Liver (tissue), 7 donors: ENCODE measurements at regions not wholly inside any gene's neighbourhood (a gene's known extent, or its start where the extent isn't known, plus 50 kb on each side); places are given as distances from the start of the nearest gene placed in this dataset.
A peak's percentile ranks its signal among the peaks of the same experiment; 100 is the strongest.
"Not testable (repeated sequence)": the region's sequence is repeated elsewhere in the genome, so short reads cannot be mapped to it uniquely, and the experiment has no call there.

Experiments used
- DNase-seq: peaks from one replicate; pipeline ENCODE4 v3.0.0-alpha.2; 2017; ENCODE audit warnings: low spot score
- H3K27ac ChIP-seq, 2 donors: one replicate each; pipeline ENCODE4 v1.7.0; 2013; ENCODE audit warnings: inconsistent platforms in 2 of 2, low read length in 2 of 2, control low read depth in 1 of 2, low read depth in 1 of 2, mild to moderate bottlenecking in 1 of 2
- H3K27me3 ChIP-seq, 4 donors: one replicate each; pipeline versions ENCODE4 v1.6.1 to v1.7.0; 2013; ENCODE audit warnings: low read length in 3 of 4, inconsistent platforms in 1 of 4, mild to moderate bottlenecking in 1 of 4, moderate library complexity in 1 of 4; ENCODE audit not compliant: control insufficient read depth in 4 of 4, insufficient read depth in 4 of 4
- H3K36me3 ChIP-seq, 4 donors: one replicate each; pipeline versions ENCODE4 v1.6.1 to v1.7.0; 2013; ENCODE audit warnings: low read length in 3 of 4, mild to moderate bottlenecking in 3 of 4, low read depth in 1 of 4, moderate library complexity in 1 of 4; ENCODE audit not compliant: control insufficient read depth in 4 of 4, insufficient read depth in 3 of 4
- H3K4me1 ChIP-seq, 4 donors: one replicate each; pipeline versions ENCODE4 v1.6.1 to v1.7.0; 2013; ENCODE audit warnings: low read length in 3 of 4, mild to moderate bottlenecking in 3 of 4, moderate library complexity in 1 of 4; ENCODE audit not compliant: control insufficient read depth in 4 of 4, insufficient read depth in 4 of 4
- H3K4me3 ChIP-seq, 3 donors: one replicate each; pipeline versions ENCODE4 v1.6.1 to v1.7.0; 2013; ENCODE audit warnings: low read length in 3 of 3, control low read depth in 1 of 3, low read depth in 1 of 3, mild to moderate bottlenecking in 1 of 3
- H3K9ac ChIP-seq, 2 donors: one replicate each; pipeline ENCODE4 v1.7.0; 2013; ENCODE audit warnings: low read length in 2 of 2, mild to moderate bottlenecking in 2 of 2, moderate library complexity in 2 of 2, control low read depth in 1 of 2, low read depth in 1 of 2
- H3K9me3 ChIP-seq, 4 donors: one replicate each; pipeline versions ENCODE4 v1.6.1 to v1.7.0; 2013; ENCODE audit warnings: low read length in 3 of 4; ENCODE audit not compliant: control insufficient read depth in 4 of 4
- FOXA2 ChIP-seq: IDR thresholded peaks from 2 replicates; pipeline ENCODE4 v1.6.1; 2016; ENCODE audit warnings: antibody characterized with exemption
- GABPA ChIP-seq, 2 donors: IDR thresholded peaks in 1 of 2; conservative IDR thresholded peaks in 1 of 2; 2 replicates each; pipeline ENCODE4 v1.6.1; 2016; ENCODE audit warnings: antibody characterized with exemption in 2 of 2, mild to moderate bottlenecking in 1 of 2, moderate library complexity in 1 of 2
- HNF4A ChIP-seq, 2 donors: conservative IDR thresholded peaks; 2 replicates each; pipeline ENCODE4 v1.6.1; 2016; ENCODE audit warnings: antibody characterized with exemption in 2 of 2, mild to moderate bottlenecking in 2 of 2
- HNF4G ChIP-seq: IDR thresholded peaks from 2 replicates; pipeline ENCODE4 v1.6.1; 2016; ENCODE audit warnings: antibody characterized with exemption
- NR2F2 ChIP-seq: IDR thresholded peaks from 2 replicates; pipeline ENCODE4 v1.6.1; 2016; ENCODE audit warnings: antibody characterized with exemption
- RXRA ChIP-seq, 2 donors: IDR thresholded peaks; 2 replicates each; pipeline ENCODE4 v1.6.1; 2017 to 2018; ENCODE audit warnings: antibody characterized with exemption in 2 of 2, mild to moderate bottlenecking in 1 of 2
- TAF1 ChIP-seq: conservative IDR thresholded peaks from 2 replicates; pipeline ENCODE4 v1.6.1; 2016; ENCODE audit warnings: antibody characterized with exemption, mild to moderate bottlenecking
- YY1 ChIP-seq: IDR thresholded peaks from 2 replicates; pipeline ENCODE4 v1.6.1; 2016; ENCODE audit warnings: antibody characterized with exemption, mild to moderate bottlenecking
- WGBS: extraction: QIAGEN DNeasy Blood & Tissue Kit; methylation state at CpG from one replicate; pipeline ENCODE4 v1.1.7; 2013; 5-methylcytosine and 5-hydroxymethylcytosine counted together
- TF ChIP-seq, protein P1 (sequence below): IDR thresholded peaks from 2 replicates; pipeline ENCODE4 v1.6.1; 2016; ENCODE audit warnings: antibody characterized with exemption
- TF ChIP-seq, protein P2 (sequence below): IDR thresholded peaks from 2 replicates; pipeline ENCODE4 v1.6.1; 2016; ENCODE audit warnings: antibody characterized with exemption
- TF ChIP-seq, protein P3 (sequence below): IDR thresholded peaks from 2 replicates; pipeline ENCODE4 v1.6.1; 2016; ENCODE audit warnings: antibody characterized with exemption, mild to moderate bottlenecking
- donor health status: healthy.
- donor health status: healthy.
- donor health status: healthy.
- donor health status: healthy.

DNA sequence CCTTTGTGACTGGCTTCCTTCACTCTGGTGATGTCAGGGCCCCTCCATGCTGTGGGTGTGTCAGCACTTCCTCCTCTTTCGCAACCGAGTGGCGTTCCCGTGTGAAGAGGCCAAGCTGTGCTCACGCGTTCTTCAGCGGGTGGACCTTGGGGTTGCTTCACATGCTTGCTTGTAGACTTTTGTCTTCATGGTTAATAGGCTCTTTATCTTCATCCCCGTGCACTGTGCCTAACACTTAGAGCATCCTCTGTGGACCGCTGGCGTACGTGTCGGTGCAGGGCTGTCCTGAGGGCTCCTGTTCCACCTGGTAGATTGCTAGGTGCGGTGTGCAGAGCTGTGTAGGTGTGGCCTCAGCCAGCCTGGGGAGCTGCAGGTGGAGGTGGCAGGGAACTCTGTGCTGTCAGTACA is 182.3 kb downstream of the OR4M2 start:
- H3K9ac ChIP-seq, result no peak overlapping the region
- TF ChIP-seq RXRA (IDR thresholded peaks at IDR 0.05) (peak in 1 of 2 donors; percentile 66), HNF4G (no peak), YY1 (peak; percentile 39), NR2F2 (no peak), FOXA2 (peak; percentile 24), GABPA (IDR thresholded peaks at IDR 0.05 in 1 of 2, conservative IDR thresholded peaks at IDR 0.05 in 1 of 2) (peak in 1 of 2 donors; percentile 39), HNF4A (conservative IDR thresholded peaks at IDR 0.05) (peak in 1 of 2 donors; percentile 67), TAF1 (no peak)
- TF ChIP-seq, protein P1, sequence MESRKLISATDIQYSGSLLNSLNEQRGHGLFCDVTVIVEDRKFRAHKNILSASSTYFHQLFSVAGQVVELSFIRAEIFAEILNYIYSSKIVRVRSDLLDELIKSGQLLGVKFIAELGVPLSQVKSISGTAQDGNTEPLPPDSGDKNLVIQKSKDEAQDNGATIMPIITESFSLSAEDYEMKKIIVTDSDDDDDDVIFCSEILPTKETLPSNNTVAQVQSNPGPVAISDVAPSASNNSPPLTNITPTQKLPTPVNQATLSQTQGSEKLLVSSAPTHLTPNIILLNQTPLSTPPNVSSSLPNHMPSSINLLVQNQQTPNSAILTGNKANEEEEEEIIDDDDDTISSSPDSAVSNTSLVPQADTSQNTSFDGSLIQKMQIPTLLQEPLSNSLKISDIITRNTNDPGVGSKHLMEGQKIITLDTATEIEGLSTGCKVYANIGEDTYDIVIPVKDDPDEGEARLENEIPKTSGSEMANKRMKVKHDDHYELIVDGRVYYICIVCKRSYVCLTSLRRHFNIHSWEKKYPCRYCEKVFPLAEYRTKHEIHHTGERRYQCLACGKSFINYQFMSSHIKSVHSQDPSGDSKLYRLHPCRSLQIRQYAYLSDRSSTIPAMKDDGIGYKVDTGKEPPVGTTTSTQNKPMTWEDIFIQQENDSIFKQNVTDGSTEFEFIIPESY, result peak; percentile 25
- TF ChIP-seq, protein P2, sequence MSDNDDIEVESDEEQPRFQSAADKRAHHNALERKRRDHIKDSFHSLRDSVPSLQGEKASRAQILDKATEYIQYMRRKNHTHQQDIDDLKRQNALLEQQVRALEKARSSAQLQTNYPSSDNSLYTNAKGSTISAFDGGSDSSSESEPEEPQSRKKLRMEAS, result peak; percentile 40
- no peak overlapping the region for H3K4me3 ChIP-seq
- 54% methylated on average over 13 of the region's 13 CpGs for WGBS
- no peaks in the 10 kb centered on the region for H3K27me3 ChIP-seq
- H3K36me3 ChIP-seq, result no peaks in the 10 kb centered on the region
- H3K4me1 ChIP-seq, result peaks cover 3 to 69% (median 48%) of the 10 kb centered on the region in 4 donors
- H3K9me3 ChIP-seq, result no peaks in the 10 kb centered on the region
- no peak for DNase-seq
- peak overlapping the region; percentile 68 to 70 for H3K27ac ChIP-seq

DNA sequence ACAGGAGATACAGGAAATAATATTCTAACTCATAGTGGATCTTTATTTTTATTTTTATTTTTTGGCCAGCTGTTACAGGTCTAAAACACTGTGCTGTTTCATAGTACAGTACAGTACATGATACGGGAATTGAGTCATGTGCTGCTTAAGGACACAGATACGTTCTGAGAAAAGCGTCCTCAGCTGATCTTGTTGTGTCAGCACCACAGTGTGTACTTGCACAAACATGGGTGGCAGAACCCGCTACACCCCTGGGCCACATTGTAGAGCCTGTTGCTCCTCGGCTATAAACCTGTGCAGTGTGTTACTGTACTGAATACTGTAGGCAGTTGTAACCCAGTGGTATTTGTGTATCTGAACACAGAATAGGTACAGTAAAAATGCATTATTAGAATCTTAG is 183.4 kb downstream of the OR4M2 start:
- Histone ChIP-seq H3K27me3 (no peaks in the 10 kb centered on the region), H3K4me3 (no peak overlapping the region), H3K36me3 (no peaks in the 10 kb centered on the region), H3K9me3 (no peaks in the 10 kb centered on the region), H3K9ac (no peak overlapping the region), H3K4me1 (peaks cover 3 to 69% (median 48%) of the 10 kb centered on the region in 4 donors), H3K27ac (peak overlapping the region in 1 of 2 donors; percentile 68)
- 59% methylated on average over 5 of the region's 5 CpGs for WGBS
- TF ChIP-seq HNF4G, result no peak
- TF ChIP-seq, protein P2, result no peak
- TF ChIP-seq TAF1, result no peak
- TF ChIP-seq, protein P3, sequence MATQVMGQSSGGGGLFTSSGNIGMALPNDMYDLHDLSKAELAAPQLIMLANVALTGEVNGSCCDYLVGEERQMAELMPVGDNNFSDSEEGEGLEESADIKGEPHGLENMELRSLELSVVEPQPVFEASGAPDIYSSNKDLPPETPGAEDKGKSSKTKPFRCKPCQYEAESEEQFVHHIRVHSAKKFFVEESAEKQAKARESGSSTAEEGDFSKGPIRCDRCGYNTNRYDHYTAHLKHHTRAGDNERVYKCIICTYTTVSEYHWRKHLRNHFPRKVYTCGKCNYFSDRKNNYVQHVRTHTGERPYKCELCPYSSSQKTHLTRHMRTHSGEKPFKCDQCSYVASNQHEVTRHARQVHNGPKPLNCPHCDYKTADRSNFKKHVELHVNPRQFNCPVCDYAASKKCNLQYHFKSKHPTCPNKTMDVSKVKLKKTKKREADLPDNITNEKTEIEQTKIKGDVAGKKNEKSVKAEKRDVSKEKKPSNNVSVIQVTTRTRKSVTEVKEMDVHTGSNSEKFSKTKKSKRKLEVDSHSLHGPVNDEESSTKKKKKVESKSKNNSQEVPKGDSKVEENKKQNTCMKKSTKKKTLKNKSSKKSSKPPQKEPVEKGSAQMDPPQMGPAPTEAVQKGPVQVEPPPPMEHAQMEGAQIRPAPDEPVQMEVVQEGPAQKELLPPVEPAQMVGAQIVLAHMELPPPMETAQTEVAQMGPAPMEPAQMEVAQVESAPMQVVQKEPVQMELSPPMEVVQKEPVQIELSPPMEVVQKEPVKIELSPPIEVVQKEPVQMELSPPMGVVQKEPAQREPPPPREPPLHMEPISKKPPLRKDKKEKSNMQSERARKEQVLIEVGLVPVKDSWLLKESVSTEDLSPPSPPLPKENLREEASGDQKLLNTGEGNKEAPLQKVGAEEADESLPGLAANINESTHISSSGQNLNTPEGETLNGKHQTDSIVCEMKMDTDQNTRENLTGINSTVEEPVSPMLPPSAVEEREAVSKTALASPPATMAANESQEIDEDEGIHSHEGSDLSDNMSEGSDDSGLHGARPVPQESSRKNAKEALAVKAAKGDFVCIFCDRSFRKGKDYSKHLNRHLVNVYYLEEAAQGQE, result no peak
- DNase-seq, result no peak

DNA sequence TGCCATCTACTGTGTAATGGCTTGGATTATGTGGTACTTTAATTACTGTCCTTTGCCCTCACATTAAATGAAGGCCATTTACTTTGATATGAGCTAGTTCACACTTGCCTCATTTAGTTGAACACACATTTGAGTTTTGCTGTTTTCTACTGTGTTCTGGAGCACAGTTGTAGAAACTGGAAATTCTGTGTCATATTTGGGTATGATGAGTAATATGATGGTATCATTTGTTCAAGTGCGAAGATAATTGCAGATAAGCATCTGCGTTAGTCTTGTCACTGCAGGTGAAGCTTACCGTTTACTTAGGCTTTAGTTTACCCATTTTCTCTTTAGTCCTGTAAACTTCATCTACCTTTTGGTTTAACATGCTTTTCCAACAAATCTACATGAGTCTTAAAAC is 183.9 kb downstream of the OR4M2 start:
- not testable (repeated sequence) for H3K27ac ChIP-seq, H3K9ac ChIP-seq, H3K4me3 ChIP-seq, H3K9me3 ChIP-seq, H3K27me3 ChIP-seq, H3K36me3 ChIP-seq, DNase-seq
- 82% methylated on average over 3 of the region's 3 CpGs for WGBS
- peaks cover 3 to 64% (median 47%) of the 10 kb centered on the region in 4 donors for H3K4me1 ChIP-seq
